ENCODE measurements at regions not wholly inside any gene's neighbourhood (a gene's known extent, or its start where the extent isn't known, plus 50 kb on each side); places are given as distances from the start of the nearest gene placed in this dataset.

- no peak overlapping the region for H3K9ac ChIP-seq (ENCODE audit: low read depth, low read length)
- peaks cover 13% of the 10 kb centered on the region; the same call in 1 of the 2 replicates for H3K4me1 ChIP-seq (ENCODE audit: insufficient read depth, low read length)
- H3K9me3 ChIP-seq (ENCODE audit: control insufficient read depth, insufficient read depth, low read length): no peaks in the 10 kb centered on the region; the same call in 1 of the 2 replicates
- H3K36me3 ChIP-seq (ENCODE audit: insufficient read depth, low read length): no peaks in the 10 kb centered on the region
These were observed 304.6 kb upstream of the FOXF1 start for GRCh38 chr16:86205521-86206245.

GRCh38 chr16:86207350-86207749, 303.0 kb upstream of the FOXF1 start:
- Histone ChIP-seq H3K9me3 (ENCODE audit: control insufficient read depth, insufficient read depth, low read length) (no peaks in the 10 kb centered on the region; the same call in 1 of the 2 replicates), H3K4me1 (ENCODE audit: insufficient read depth, low read length) (no peaks in the 10 kb centered on the region; the same call in 1 of the 2 replicates), H3K36me3 (ENCODE audit: insufficient read depth, low read length) (no peaks in the 10 kb centered on the region), H3K9ac (ENCODE audit: low read depth, low read length) (no peak overlapping the region)

- Histone ChIP-seq H3K4me1 (ENCODE audit: insufficient read depth, low read length) (no peaks in the 10 kb centered on the region), H3K9ac (ENCODE audit: low read depth, low read length) (no peak overlapping the region), H3K36me3 (ENCODE audit: insufficient read depth, low read length) (no peaks in the 10 kb centered on the region), H3K9me3 (ENCODE audit: control insufficient read depth, insufficient read depth, low read length) (no peaks in the 10 kb centered on the region; the same call in 1 of the 2 replicates)
These were observed 301.1 kb upstream of the FOXF1 start for GRCh38 chr16:86209202-86209601.

GRCh38 chr16:86210403-86211193, 299.7 kb upstream of the FOXF1 start:
- no peaks in the 10 kb centered on the region; the same call in 1 of the 2 replicates for H3K9me3 ChIP-seq (ENCODE audit: control insufficient read depth, insufficient read depth, low read length)
- H3K9ac ChIP-seq (ENCODE audit: low read depth, low read length): no peak overlapping the region
- H3K36me3 ChIP-seq (ENCODE audit: insufficient read depth, low read length): no peaks in the 10 kb centered on the region
- no peaks in the 10 kb centered on the region for H3K4me1 ChIP-seq (ENCODE audit: insufficient read depth, low read length)

- Histone ChIP-seq H3K9ac (ENCODE audit: low read depth, low read length) (no peak overlapping the region), H3K4me1 (ENCODE audit: insufficient read depth, low read length) (no peaks in the 10 kb centered on the region), H3K9me3 (ENCODE audit: control insufficient read depth, insufficient read depth, low read length) (no peaks in the 10 kb centered on the region; the same call in 1 of the 2 replicates)
These were observed 299.1 kb upstream of the FOXF1 start for GRCh38 chr16:86211265-86211664.

GRCh38 chr16:86211800-86212199, 298.5 kb upstream of the FOXF1 start:
- Histone ChIP-seq H3K36me3 (ENCODE audit: insufficient read depth, low read length) (no peaks in the 10 kb centered on the region), H3K9ac (ENCODE audit: low read depth, low read length) (no peak overlapping the region), H3K9me3 (ENCODE audit: control insufficient read depth, insufficient read depth, low read length) (no peaks in the 10 kb centered on the region; the same call in 1 of the 2 replicates), H3K4me1 (ENCODE audit: insufficient read depth, low read length) (no peaks in the 10 kb centered on the region)

More at GRCh38 chr16:86211265-86211664, 299.1 kb upstream of the FOXF1 start:
- no peaks in the 10 kb centered on the region for H3K36me3 ChIP-seq (ENCODE audit: insufficient read depth, low read length)

- Histone ChIP-seq H3K36me3 (ENCODE audit: insufficient read depth, low read length) (no peaks in the 10 kb centered on the region), H3K9me3 (ENCODE audit: control insufficient read depth, insufficient read depth, low read length) (no peaks in the 10 kb centered on the region; the same call in 1 of the 2 replicates), H3K4me1 (ENCODE audit: insufficient read depth, low read length) (no peaks in the 10 kb centered on the region)
These were observed 297.5 kb upstream of the FOXF1 start for GRCh38 chr16:86212706-86213436.

GRCh38 chr16:86213437-86214205, 296.7 kb upstream of the FOXF1 start:
- no peak overlapping the region for H3K9ac ChIP-seq (ENCODE audit: low read depth, low read length)
- H3K4me1 ChIP-seq (ENCODE audit: insufficient read depth, low read length): no peaks in the 10 kb centered on the region
- H3K36me3 ChIP-seq (ENCODE audit: insufficient read depth, low read length): no peaks in the 10 kb centered on the region
- no peaks in the 10 kb centered on the region; the same call in 1 of the 2 replicates for H3K9me3 ChIP-seq (ENCODE audit: control insufficient read depth, insufficient read depth, low read length)

More at GRCh38 chr16:86212706-86213436, 297.5 kb upstream of the FOXF1 start:
- H3K9ac ChIP-seq (ENCODE audit: low read depth, low read length): no peak overlapping the region

GRCh38 chr16:86214326-86215232, 295.7 kb upstream of the FOXF1 start:
- no peaks in the 10 kb centered on the region; the same call in 1 of the 2 replicates for H3K9me3 ChIP-seq (ENCODE audit: control insufficient read depth, insufficient read depth, low read length)
- H3K36me3 ChIP-seq (ENCODE audit: insufficient read depth, low read length): no peaks in the 10 kb centered on the region
- no peak overlapping the region for H3K9ac ChIP-seq (ENCODE audit: low read depth, low read length)
- H3K4me1 ChIP-seq (ENCODE audit: insufficient read depth, low read length): no peaks in the 10 kb centered on the region

GRCh38 chr16:86215233-86215978, 294.9 kb upstream of the FOXF1 start:
- H3K36me3 ChIP-seq (ENCODE audit: insufficient read depth, low read length): no peaks in the 10 kb centered on the region
- H3K9me3 ChIP-seq (ENCODE audit: control insufficient read depth, insufficient read depth, low read length): no peaks in the 10 kb centered on the region
- H3K9ac ChIP-seq (ENCODE audit: low read depth, low read length): no peak overlapping the region
- H3K4me1 ChIP-seq (ENCODE audit: insufficient read depth, low read length): no peaks in the 10 kb centered on the region

GRCh38 chr16:86215979-86216585, 294.2 kb upstream of the FOXF1 start:
- H3K9ac ChIP-seq (ENCODE audit: low read depth, low read length): no peak overlapping the region
- no peaks in the 10 kb centered on the region for H3K4me1 ChIP-seq (ENCODE audit: insufficient read depth, low read length)
- no peaks in the 10 kb centered on the region for H3K36me3 ChIP-seq (ENCODE audit: insufficient read depth, low read length)
- no peaks in the 10 kb centered on the region for H3K9me3 ChIP-seq (ENCODE audit: control insufficient read depth, insufficient read depth, low read length)

GRCh38 chr16:86216591-86216990, 293.7 kb upstream of the FOXF1 start:
- no peak overlapping the region for H3K9ac ChIP-seq (ENCODE audit: low read depth, low read length)
- no peaks in the 10 kb centered on the region for H3K36me3 ChIP-seq (ENCODE audit: insufficient read depth, low read length)

More at GRCh38 chr16:86216591-86216990, 293.7 kb upstream of the FOXF1 start:
- H3K9me3 ChIP-seq (ENCODE audit: control insufficient read depth, insufficient read depth, low read length): no peaks in the 10 kb centered on the region
- H3K4me1 ChIP-seq (ENCODE audit: insufficient read depth, low read length): no peaks in the 10 kb centered on the region

Data from ES-I3 (cell line).